ENCODE measurements at regions not wholly inside any gene's neighbourhood (a gene's known extent, or its start where the extent isn't known, plus 50 kb on each side); places are given as distances from the start of the nearest gene placed in this dataset.

DNA sequence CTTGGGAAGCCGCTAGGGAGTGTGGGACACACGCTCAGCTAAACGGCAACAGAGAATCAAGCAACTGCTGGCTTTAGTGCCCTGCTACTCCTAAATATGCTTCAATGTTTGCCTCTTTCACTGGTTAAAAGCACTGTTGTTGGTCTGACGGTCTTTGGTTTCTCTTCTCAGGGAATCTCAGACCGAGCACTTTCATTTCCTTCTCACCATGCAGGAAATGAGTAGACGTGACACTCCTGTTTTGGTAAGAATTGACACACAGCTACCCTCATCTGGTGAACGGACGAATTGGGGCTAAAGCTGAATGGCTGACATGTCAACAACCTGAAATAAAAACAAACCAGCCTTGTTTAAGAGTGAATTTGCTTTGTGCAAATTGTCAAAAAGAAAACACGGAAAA lies 57.5 kb upstream of the PIWIL1 start:
- DNase-seq (ENCODE audit: low spot score, unreplicated experiment): no peak
- Mint-ChIP-seq H3K27ac (no peak overlapping the region), H3K36me3 (ENCODE audit: insufficient read depth) (no peaks in the 10 kb centered on the region), H3K4me3 (ENCODE audit: low read depth) (no peak overlapping the region), H3K4me1 (ENCODE audit: low read depth) (no peaks in the 10 kb centered on the region), H3K9me3 (ENCODE audit: low read depth) (peaks cover 13% of the 10 kb centered on the region), H3K27me3 (peaks cover 68% of the 10 kb centered on the region)
- TF ChIP-seq, protein P1, sequence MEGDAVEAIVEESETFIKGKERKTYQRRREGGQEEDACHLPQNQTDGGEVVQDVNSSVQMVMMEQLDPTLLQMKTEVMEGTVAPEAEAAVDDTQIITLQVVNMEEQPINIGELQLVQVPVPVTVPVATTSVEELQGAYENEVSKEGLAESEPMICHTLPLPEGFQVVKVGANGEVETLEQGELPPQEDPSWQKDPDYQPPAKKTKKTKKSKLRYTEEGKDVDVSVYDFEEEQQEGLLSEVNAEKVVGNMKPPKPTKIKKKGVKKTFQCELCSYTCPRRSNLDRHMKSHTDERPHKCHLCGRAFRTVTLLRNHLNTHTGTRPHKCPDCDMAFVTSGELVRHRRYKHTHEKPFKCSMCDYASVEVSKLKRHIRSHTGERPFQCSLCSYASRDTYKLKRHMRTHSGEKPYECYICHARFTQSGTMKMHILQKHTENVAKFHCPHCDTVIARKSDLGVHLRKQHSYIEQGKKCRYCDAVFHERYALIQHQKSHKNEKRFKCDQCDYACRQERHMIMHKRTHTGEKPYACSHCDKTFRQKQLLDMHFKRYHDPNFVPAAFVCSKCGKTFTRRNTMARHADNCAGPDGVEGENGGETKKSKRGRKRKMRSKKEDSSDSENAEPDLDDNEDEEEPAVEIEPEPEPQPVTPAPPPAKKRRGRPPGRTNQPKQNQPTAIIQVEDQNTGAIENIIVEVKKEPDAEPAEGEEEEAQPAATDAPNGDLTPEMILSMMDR (IDR thresholded peaks at IDR 0.05; ENCODE audit: unreplicated experiment): no peak

DNA sequence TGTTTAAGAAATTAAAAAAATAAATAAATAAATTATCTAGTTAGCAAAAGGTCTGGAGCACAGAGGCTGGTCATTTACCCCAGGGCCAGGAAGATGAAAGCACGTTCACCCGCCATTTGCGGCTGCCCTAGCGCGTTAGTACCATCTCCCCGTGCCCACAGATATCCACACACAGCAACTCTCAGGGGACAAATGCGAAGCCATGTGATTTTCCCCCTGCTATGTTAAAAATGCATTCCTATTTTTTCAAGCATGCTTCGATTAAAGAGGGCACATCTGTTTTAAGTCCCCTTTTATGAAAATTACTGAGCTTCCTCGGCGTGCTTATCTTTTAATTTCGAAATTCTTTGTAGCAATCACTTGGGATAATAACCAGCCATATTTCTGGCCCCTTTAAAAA lies 56.9 kb upstream of the PIWIL1 start:
- no peak overlapping the region for H3K4me3 Mint-ChIP-seq (ENCODE audit: low read depth)
- DNase-seq (ENCODE audit: low spot score, unreplicated experiment): no peak
- TF ChIP-seq, protein P1 (IDR thresholded peaks at IDR 0.05; ENCODE audit: unreplicated experiment): no peak
- H3K27ac Mint-ChIP-seq: no peak overlapping the region
- H3K36me3 Mint-ChIP-seq (ENCODE audit: insufficient read depth): no peaks in the 10 kb centered on the region
- peaks cover 13% of the 10 kb centered on the region for H3K9me3 Mint-ChIP-seq (ENCODE audit: low read depth)
- H3K4me1 Mint-ChIP-seq (ENCODE audit: low read depth): no peaks in the 10 kb centered on the region
- peaks cover 64% of the 10 kb centered on the region for H3K27me3 Mint-ChIP-seq

DNA sequence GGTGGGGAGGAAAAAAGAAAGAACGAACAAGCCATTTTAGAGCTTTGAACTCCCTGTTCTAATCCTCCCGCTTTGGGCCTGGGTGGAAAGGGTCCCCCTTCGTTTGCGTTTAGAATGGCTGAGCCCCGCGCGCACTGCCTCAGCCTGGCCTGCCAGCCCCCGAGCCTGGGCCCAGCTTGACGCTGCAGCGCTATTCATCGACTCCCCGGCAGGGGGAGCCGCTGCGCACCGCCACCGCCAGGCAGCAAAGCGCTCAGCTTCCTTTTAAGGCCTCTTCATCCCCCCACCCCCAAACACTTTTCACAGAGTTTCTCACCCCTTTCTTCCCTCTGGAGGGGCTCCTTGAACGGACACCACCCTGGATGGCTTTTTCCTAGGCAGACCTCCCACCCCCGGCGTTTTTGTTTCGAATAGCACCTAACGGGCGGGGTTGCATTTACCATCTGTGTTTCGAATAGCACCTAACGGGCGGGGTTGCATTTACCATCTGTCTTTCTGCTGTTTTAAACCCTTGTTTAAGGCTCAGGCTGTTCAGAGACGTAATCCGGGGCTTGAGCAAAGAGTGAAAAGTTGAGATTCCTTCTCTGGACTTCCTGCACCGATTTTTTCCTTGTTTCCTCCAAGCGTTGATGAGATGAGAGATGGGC lies 56.4 kb upstream of the PIWIL1 start:
- DNase-seq (ENCODE audit: low spot score, unreplicated experiment): peak; percentile 47
- no peak overlapping the region for H3K27ac Mint-ChIP-seq
- no peaks in the 10 kb centered on the region for H3K36me3 Mint-ChIP-seq (ENCODE audit: insufficient read depth)
- no peak overlapping the region for H3K4me3 Mint-ChIP-seq (ENCODE audit: low read depth)
- peaks cover 63% of the 10 kb centered on the region for H3K27me3 Mint-ChIP-seq
- H3K9me3 Mint-ChIP-seq (ENCODE audit: low read depth): peaks cover 13% of the 10 kb centered on the region
- H3K4me1 Mint-ChIP-seq (ENCODE audit: low read depth): no peaks in the 10 kb centered on the region
- TF ChIP-seq, protein P1 (IDR thresholded peaks at IDR 0.05; ENCODE audit: unreplicated experiment): peak; percentile 84

DNA sequence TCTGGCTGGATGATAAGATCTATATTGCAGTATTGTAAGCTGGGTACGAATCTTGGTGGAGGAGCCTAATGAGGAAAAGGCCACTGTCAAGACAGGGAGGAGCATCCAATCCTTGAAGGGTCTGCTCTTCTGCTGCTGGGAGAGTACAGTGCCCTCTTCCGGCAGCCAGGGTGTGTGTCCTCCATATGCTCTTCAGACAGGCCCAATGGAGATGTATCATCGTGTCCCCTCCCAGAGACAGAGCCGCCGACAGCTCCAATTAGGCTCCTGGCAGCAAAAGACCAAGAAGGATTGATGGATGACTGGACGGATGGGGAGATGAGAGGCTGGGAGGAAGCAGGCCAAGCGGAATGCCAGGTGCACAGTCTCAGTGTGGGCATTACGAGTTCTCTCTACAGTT lies 51.6 kb upstream of the PIWIL1 start:
- H3K36me3 Mint-ChIP-seq (ENCODE audit: insufficient read depth): no peaks in the 10 kb centered on the region
- H3K27ac Mint-ChIP-seq: no peak overlapping the region
- H3K4me1 Mint-ChIP-seq (ENCODE audit: low read depth): no peaks in the 10 kb centered on the region
- no peak for DNase-seq (ENCODE audit: low spot score, unreplicated experiment)
- no peak overlapping the region for H3K4me3 Mint-ChIP-seq (ENCODE audit: low read depth)
- TF ChIP-seq, protein P1 (IDR thresholded peaks at IDR 0.05; ENCODE audit: unreplicated experiment): peak; percentile 32
- peaks cover 49% of the 10 kb centered on the region for H3K27me3 Mint-ChIP-seq
- peaks cover 13% of the 10 kb centered on the region for H3K9me3 Mint-ChIP-seq (ENCODE audit: low read depth)

DNA sequence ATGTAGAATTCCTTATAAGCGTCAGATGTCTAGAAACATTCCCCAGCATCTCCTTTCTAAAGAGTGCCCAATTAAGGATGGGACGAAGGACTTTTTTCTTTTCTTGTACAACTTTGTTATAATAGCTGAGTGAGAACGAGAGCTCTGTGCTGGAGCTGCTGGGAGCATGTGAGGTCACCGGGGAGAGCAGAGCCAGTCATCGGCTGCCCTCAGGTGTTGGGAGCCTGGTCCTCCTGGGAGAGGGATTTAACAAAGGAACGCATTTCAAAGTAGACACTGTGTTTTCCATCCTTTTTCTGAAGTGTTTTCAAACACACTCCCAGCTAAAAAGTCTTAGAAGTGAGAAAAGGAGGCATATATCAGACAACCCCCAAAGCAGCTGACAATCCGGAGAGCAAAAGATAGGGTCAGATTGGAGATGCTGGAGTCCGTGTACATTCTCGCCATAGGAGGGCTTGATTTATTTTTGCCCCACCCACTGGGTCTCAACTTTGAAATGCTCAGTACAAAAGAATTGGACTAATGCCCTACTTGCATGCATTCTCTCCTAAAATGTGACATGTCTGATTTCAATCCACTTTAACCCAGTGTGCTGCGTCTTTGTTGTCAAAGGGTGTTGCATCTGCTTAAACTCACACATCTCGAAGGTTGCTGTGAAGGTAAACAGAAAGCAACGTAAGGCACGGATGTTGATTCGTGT lies 50.8 kb upstream of the PIWIL1 start:
- Mint-ChIP-seq H3K4me3 (ENCODE audit: low read depth) (no peak overlapping the region), H3K4me1 (ENCODE audit: low read depth) (no peaks in the 10 kb centered on the region), H3K36me3 (ENCODE audit: insufficient read depth) (no peaks in the 10 kb centered on the region), H3K27ac (no peak overlapping the region), H3K9me3 (ENCODE audit: low read depth) (peaks cover 15% of the 10 kb centered on the region), H3K27me3 (peaks cover 48% of the 10 kb centered on the region)
- TF ChIP-seq, protein P1 (IDR thresholded peaks at IDR 0.05; ENCODE audit: unreplicated experiment): no peak
- DNase-seq (ENCODE audit: low spot score, unreplicated experiment): no peak
